ENCODE measurements at regions not wholly inside any gene's neighbourhood (a gene's known extent, or its start where the extent isn't known, plus 50 kb on each side); places are given as distances from the start of the nearest gene placed in this dataset.

GRCh38 chr12:40581889-40582288 is 110.3 kb upstream of the CNTN1 start:
- H3K4me2 ChIP-seq (ENCODE audit: low read length): no peak overlapping the region
- no peaks in the 10 kb centered on the region for H3K36me3 ChIP-seq (ENCODE audit: control insufficient read depth, insufficient read depth, low read length)
- H2AK5ac ChIP-seq (ENCODE audit: low read length): no peak overlapping the region
- no peak overlapping the region for H2BK120ac ChIP-seq (ENCODE audit: low read depth, low read length)
- no peak overlapping the region for H3K27ac ChIP-seq (ENCODE audit: low read depth, low read length)
- no peak overlapping the region for H3K9ac ChIP-seq (ENCODE audit: low read length)
- H4K5ac ChIP-seq (ENCODE audit: low read length): no peak overlapping the region
- no peak overlapping the region for H2BK15ac ChIP-seq (replicated peaks; ENCODE audit: low read depth)
- no peaks in the 10 kb centered on the region for H3K4me1 ChIP-seq (ENCODE audit: control insufficient read depth, low read depth, low read length)
- WGBS (ENCODE audit: extremely low coverage, insufficient coverage, low lambda C conversion rate): no CpG with 5 or more reads among the region's 1 CpG
- H4K8ac ChIP-seq (ENCODE audit: low read depth, low read length): no peak overlapping the region
- DNase-seq: no peak
- no peak overlapping the region for H3K18ac ChIP-seq (ENCODE audit: low read length)
- no peaks in the 10 kb centered on the region for H3K27me3 ChIP-seq (ENCODE audit: insufficient read depth, low read length, poor library complexity)
- H2BK5ac ChIP-seq (ENCODE audit: low read length): no peak overlapping the region
- H3K23ac ChIP-seq (ENCODE audit: low read length): no peak overlapping the region
- H3K4ac ChIP-seq (ENCODE audit: low read depth, low read length): no peak overlapping the region
- no peak overlapping the region for H3K56ac ChIP-seq (ENCODE audit: low read length)
- H3K4me3 ChIP-seq (ENCODE audit: low read length): no peak overlapping the region
- H3K79me2 ChIP-seq (ENCODE audit: control insufficient read depth, insufficient read depth, low read length): no peaks in the 10 kb centered on the region
- H3K79me1 ChIP-seq (ENCODE audit: low read length): no peaks in the 10 kb centered on the region

- H3K18ac ChIP-seq (ENCODE audit: low read length): no peak overlapping the region
- no peak overlapping the region for H3K23ac ChIP-seq (ENCODE audit: low read length)
- no peaks in the 10 kb centered on the region for H3K36me3 ChIP-seq (ENCODE audit: control insufficient read depth, insufficient read depth, low read length)
- H3K4ac ChIP-seq (ENCODE audit: low read depth, low read length): no peak overlapping the region
- no peak overlapping the region for H2BK15ac ChIP-seq (replicated peaks; ENCODE audit: low read depth)
- H3K56ac ChIP-seq (ENCODE audit: low read length): no peak overlapping the region
- no peak overlapping the region for H4K5ac ChIP-seq (ENCODE audit: low read length)
- no peak overlapping the region for H3K9ac ChIP-seq (ENCODE audit: low read length)
- DNase-seq: no peak
- no peak overlapping the region for H2BK5ac ChIP-seq (ENCODE audit: low read length)
- H2BK120ac ChIP-seq (ENCODE audit: low read depth, low read length): no peak overlapping the region
- no peak overlapping the region for H2AK5ac ChIP-seq (ENCODE audit: low read length)
- no peak overlapping the region for H4K8ac ChIP-seq (ENCODE audit: low read depth, low read length)
- H3K27me3 ChIP-seq (ENCODE audit: insufficient read depth, low read length, poor library complexity): no peaks in the 10 kb centered on the region
- no peak overlapping the region for H3K4me2 ChIP-seq (ENCODE audit: low read length)
- H3K4me3 ChIP-seq (ENCODE audit: low read length): no peak overlapping the region
- H3K79me2 ChIP-seq (ENCODE audit: control insufficient read depth, insufficient read depth, low read length): no peaks in the 10 kb centered on the region
- no peaks in the 10 kb centered on the region for H3K79me1 ChIP-seq (ENCODE audit: low read length)
- H3K27ac ChIP-seq (ENCODE audit: low read depth, low read length): no peak overlapping the region
- H3K4me1 ChIP-seq (ENCODE audit: control insufficient read depth, low read depth, low read length): no peaks in the 10 kb centered on the region
Measured at GRCh38 chr12:40583743-40584142, 108.5 kb upstream of the CNTN1 start.

- Histone ChIP-seq H2BK5ac (ENCODE audit: low read length) (no peak overlapping the region), H2AK5ac (ENCODE audit: low read length) (no peak overlapping the region), H3K27ac (ENCODE audit: low read depth, low read length) (no peak overlapping the region), H3K4me1 (ENCODE audit: control insufficient read depth, low read depth, low read length) (no peaks in the 10 kb centered on the region), H3K23ac (ENCODE audit: low read length) (no peak overlapping the region), H3K27me3 (ENCODE audit: insufficient read depth, low read length, poor library complexity) (no peaks in the 10 kb centered on the region), H3K9ac (ENCODE audit: low read length) (no peak overlapping the region), H3K79me1 (ENCODE audit: low read length) (no peaks in the 10 kb centered on the region), H3K56ac (ENCODE audit: low read length) (no peak overlapping the region), H3K4me3 (ENCODE audit: low read length) (no peak overlapping the region), H4K8ac (ENCODE audit: low read depth, low read length) (no peak overlapping the region), H2BK120ac (ENCODE audit: low read depth, low read length) (no peak overlapping the region), H3K18ac (ENCODE audit: low read length) (no peak overlapping the region), H3K4me2 (ENCODE audit: low read length) (no peak overlapping the region), H3K36me3 (ENCODE audit: control insufficient read depth, insufficient read depth, low read length) (no peaks in the 10 kb centered on the region), H3K79me2 (ENCODE audit: control insufficient read depth, insufficient read depth, low read length) (no peaks in the 10 kb centered on the region), H2BK15ac (replicated peaks; ENCODE audit: low read depth) (no peak overlapping the region), H4K5ac (ENCODE audit: low read length) (no peak overlapping the region), H3K4ac (ENCODE audit: low read depth, low read length) (no peak overlapping the region)
- WGBS (ENCODE audit: extremely low coverage, insufficient coverage, low lambda C conversion rate): no CpG with 5 or more reads among the region's 2 CpGs
- DNase-seq: no peak
Measured at GRCh38 chr12:40584763-40585162, 107.5 kb upstream of the CNTN1 start.

GRCh38 chr12:40586823-40587222 is 105.4 kb upstream of the CNTN1 start:
- H3K79me2 ChIP-seq (ENCODE audit: control insufficient read depth, insufficient read depth, low read length): no peaks in the 10 kb centered on the region
- H3K18ac ChIP-seq (ENCODE audit: low read length): no peak overlapping the region
- no peak overlapping the region for H3K4ac ChIP-seq (ENCODE audit: low read depth, low read length)
- H3K36me3 ChIP-seq (ENCODE audit: control insufficient read depth, insufficient read depth, low read length): no peaks in the 10 kb centered on the region
- no peak overlapping the region for H2AK5ac ChIP-seq (ENCODE audit: low read length)
- H3K4me1 ChIP-seq (ENCODE audit: control insufficient read depth, low read depth, low read length): no peaks in the 10 kb centered on the region
- H4K5ac ChIP-seq (ENCODE audit: low read length): no peak overlapping the region
- DNase-seq: no peak
- no peak overlapping the region for H4K8ac ChIP-seq (ENCODE audit: low read depth, low read length)
- H3K9ac ChIP-seq (ENCODE audit: low read length): no peak overlapping the region
- H2BK15ac ChIP-seq (replicated peaks; ENCODE audit: low read depth): no peak overlapping the region
- no peaks in the 10 kb centered on the region for H3K27me3 ChIP-seq (ENCODE audit: insufficient read depth, low read length, poor library complexity)
- H3K27ac ChIP-seq (ENCODE audit: low read depth, low read length): no peak overlapping the region
- no peak overlapping the region for H3K4me2 ChIP-seq (ENCODE audit: low read length)
- H3K79me1 ChIP-seq (ENCODE audit: low read length): no peaks in the 10 kb centered on the region
- H3K23ac ChIP-seq (ENCODE audit: low read length): no peak overlapping the region
- no peak overlapping the region for H3K56ac ChIP-seq (ENCODE audit: low read length)
- H3K4me3 ChIP-seq (ENCODE audit: low read length): no peak overlapping the region
- H2BK5ac ChIP-seq (ENCODE audit: low read length): no peak overlapping the region
- no peak overlapping the region for H2BK120ac ChIP-seq (ENCODE audit: low read depth, low read length)

- Histone ChIP-seq H2BK15ac (replicated peaks; ENCODE audit: low read depth) (no peak overlapping the region), H3K23ac (ENCODE audit: low read length) (no peak overlapping the region), H4K8ac (ENCODE audit: low read depth, low read length) (no peak overlapping the region), H3K56ac (ENCODE audit: low read length) (no peak overlapping the region), H2BK120ac (ENCODE audit: low read depth, low read length) (no peak overlapping the region), H3K4me3 (ENCODE audit: low read length) (no peak overlapping the region), H3K27ac (ENCODE audit: low read depth, low read length) (no peak overlapping the region), H3K36me3 (ENCODE audit: control insufficient read depth, insufficient read depth, low read length) (no peaks in the 10 kb centered on the region), H3K4ac (ENCODE audit: low read depth, low read length) (no peak overlapping the region), H3K4me1 (ENCODE audit: control insufficient read depth, low read depth, low read length) (no peaks in the 10 kb centered on the region), H2AK5ac (ENCODE audit: low read length) (no peak overlapping the region), H4K5ac (ENCODE audit: low read length) (no peak overlapping the region), H3K79me1 (ENCODE audit: low read length) (no peaks in the 10 kb centered on the region), H3K27me3 (ENCODE audit: insufficient read depth, low read length, poor library complexity) (no peaks in the 10 kb centered on the region), H3K9ac (ENCODE audit: low read length) (no peak overlapping the region), H3K4me2 (ENCODE audit: low read length) (no peak overlapping the region), H2BK5ac (ENCODE audit: low read length) (no peak overlapping the region), H3K79me2 (ENCODE audit: control insufficient read depth, insufficient read depth, low read length) (no peaks in the 10 kb centered on the region), H3K18ac (ENCODE audit: low read length) (no peak overlapping the region)
- DNase-seq: no peak
Measured at GRCh38 chr12:40587421-40587820, 104.8 kb upstream of the CNTN1 start.

- Histone ChIP-seq H3K18ac (ENCODE audit: low read length) (no peak overlapping the region), H3K23ac (ENCODE audit: low read length) (no peak overlapping the region), H3K4ac (ENCODE audit: low read depth, low read length) (no peak overlapping the region), H3K4me2 (ENCODE audit: low read length) (no peak overlapping the region), H4K5ac (ENCODE audit: low read length) (no peak overlapping the region), H3K79me2 (ENCODE audit: control insufficient read depth, insufficient read depth, low read length) (no peaks in the 10 kb centered on the region), H3K9ac (ENCODE audit: low read length) (no peak overlapping the region), H3K27ac (ENCODE audit: low read depth, low read length) (no peak overlapping the region), H4K8ac (ENCODE audit: low read depth, low read length) (no peak overlapping the region), H3K79me1 (ENCODE audit: low read length) (no peaks in the 10 kb centered on the region), H3K36me3 (ENCODE audit: control insufficient read depth, insufficient read depth, low read length) (no peaks in the 10 kb centered on the region), H3K56ac (ENCODE audit: low read length) (no peak overlapping the region), H2BK15ac (replicated peaks; ENCODE audit: low read depth) (no peak overlapping the region), H3K4me1 (ENCODE audit: control insufficient read depth, low read depth, low read length) (no peaks in the 10 kb centered on the region), H3K4me3 (ENCODE audit: low read length) (no peak overlapping the region), H2BK120ac (ENCODE audit: low read depth, low read length) (no peak overlapping the region), H2AK5ac (ENCODE audit: low read length) (no peak overlapping the region), H3K27me3 (ENCODE audit: insufficient read depth, low read length, poor library complexity) (no peaks in the 10 kb centered on the region), H2BK5ac (ENCODE audit: low read length) (no peak overlapping the region)
- DNase-seq: no peak
- no CpG with 5 or more reads among the region's 3 CpGs for WGBS (ENCODE audit: extremely low coverage, insufficient coverage, low lambda C conversion rate)
Measured at GRCh38 chr12:40587970-40588369, 104.3 kb upstream of the CNTN1 start.

All from mesendoderm (in vitro differentiated cells).